ENCODE measurements at regions not wholly inside any gene's neighbourhood (a gene's known extent, or its start where the extent isn't known, plus 50 kb on each side); places are given as distances from the start of the nearest gene placed in this dataset.
"Not testable (repeated sequence)": the region's sequence is repeated elsewhere in the genome, so short reads cannot be mapped to it uniquely, and the experiment has no call there.

DNA sequence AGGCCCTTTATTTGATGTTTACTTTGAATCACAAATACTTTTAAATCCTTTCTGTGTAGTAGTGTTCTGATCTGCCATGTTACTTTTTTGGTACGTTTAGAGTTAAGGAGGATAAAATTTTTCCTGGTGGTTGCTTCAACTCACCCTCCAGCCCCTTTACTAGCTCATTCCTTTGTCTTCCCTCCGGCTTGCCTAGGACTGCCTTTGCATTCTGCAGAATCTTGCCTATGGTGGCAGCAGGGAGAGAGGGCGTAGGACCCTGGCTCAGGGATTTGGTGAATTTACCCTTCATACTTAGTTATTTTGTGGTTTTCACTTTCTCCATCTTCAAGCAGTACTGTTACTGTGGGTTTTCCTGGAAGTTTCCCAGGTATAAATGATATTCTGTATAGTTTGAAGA is 833.5 kb downstream of the XPNPEP1 start:
- Histone ChIP-seq H3K36me3 (ENCODE audit: control insufficient read depth in 2 of 2, insufficient read depth in 2 of 2, low read length in 1 of 2) (no peaks in the 10 kb centered on the region), H3K27me3 (ENCODE audit: control insufficient read depth in 2 of 2, insufficient read depth in 1 of 2, low read length in 1 of 2) (no peaks in the 10 kb centered on the region), H3K4me3 (ENCODE audit: low read length in 2 of 2) (no peak overlapping the region), H3K9me3 (ENCODE audit: control insufficient read depth in 2 of 2, insufficient read depth in 1 of 2, low read length in 1 of 2) (peaks cover 0 to 4% of the 10 kb centered on the region in 2 donors), H3K4me1 (ENCODE audit: control insufficient read depth in 2 of 2, insufficient read depth in 2 of 2, low read length in 2 of 2) (no peaks in the 10 kb centered on the region), H3K27ac (ENCODE audit: low read depth in 1 of 2, low read length in 1 of 2) (no peak overlapping the region)
- no peak for DNase-seq (ENCODE audit: low read depth in 6 of 9, low spot score in 9 of 9)
- WGBS = 75% methylated on average over 3 of the region's 3 CpGs

GRCh38 chr10:109071539-109071938 is 851.8 kb downstream of the XPNPEP1 start:
- 72% methylated on average over 2 of the region's 2 CpGs for WGBS

DNA sequence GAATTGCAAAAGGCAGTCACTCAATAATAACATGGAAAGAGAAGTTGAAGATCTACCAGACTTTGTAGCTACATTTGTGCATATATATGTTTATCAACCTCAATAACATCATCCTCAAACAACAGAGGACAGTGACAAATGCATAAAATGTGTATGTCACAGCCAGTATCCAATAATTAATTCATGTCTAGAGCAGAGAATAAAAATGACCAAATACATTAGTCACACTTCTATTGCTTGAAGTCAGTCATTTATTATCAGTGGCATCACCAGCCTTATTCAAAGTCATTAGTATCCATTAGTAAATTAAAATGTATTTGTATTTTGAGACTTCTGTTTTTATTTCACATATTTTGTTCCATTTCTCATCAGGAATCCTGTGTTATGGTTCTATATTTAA is 852.8 kb downstream of the XPNPEP1 start:
- no peak for DNase-seq (ENCODE audit: low read depth in 6 of 9, low spot score in 9 of 9)
- Histone ChIP-seq H3K27me3 (ENCODE audit: control insufficient read depth in 2 of 2, insufficient read depth in 1 of 2, low read length in 1 of 2) (no peaks in the 10 kb centered on the region), H3K27ac (ENCODE audit: low read depth in 1 of 2, low read length in 1 of 2) (no peak overlapping the region), H3K9me3 (ENCODE audit: control insufficient read depth in 2 of 2, insufficient read depth in 1 of 2, low read length in 1 of 2) (no peaks in the 10 kb centered on the region), H3K4me1 (ENCODE audit: control insufficient read depth in 2 of 2, insufficient read depth in 2 of 2, low read length in 2 of 2) (no peaks in the 10 kb centered on the region), H3K4me3 (ENCODE audit: low read length in 2 of 2) (no peak overlapping the region), H3K36me3 (ENCODE audit: control insufficient read depth in 2 of 2, insufficient read depth in 2 of 2, low read length in 1 of 2) (no peaks in the 10 kb centered on the region)

More at GRCh38 chr10:109071539-109071938, 851.8 kb downstream of the XPNPEP1 start:
- Histone ChIP-seq H3K27me3 (ENCODE audit: control insufficient read depth in 2 of 2, insufficient read depth in 1 of 2, low read length in 1 of 2) (no peaks in the 10 kb centered on the region), H3K36me3 (ENCODE audit: control insufficient read depth in 2 of 2, insufficient read depth in 2 of 2, low read length in 1 of 2) (no peaks in the 10 kb centered on the region), H3K9me3 (ENCODE audit: control insufficient read depth in 2 of 2, insufficient read depth in 1 of 2, low read length in 1 of 2) (no peaks in the 10 kb centered on the region), H3K4me1 (ENCODE audit: control insufficient read depth in 2 of 2, insufficient read depth in 2 of 2, low read length in 2 of 2) (no peaks in the 10 kb centered on the region), H3K4me3 (ENCODE audit: low read length in 2 of 2) (no peak overlapping the region), H3K27ac (ENCODE audit: low read depth in 1 of 2, low read length in 1 of 2) (no peak overlapping the region)
- DNase-seq (ENCODE audit: low read depth in 6 of 9, low spot score in 9 of 9) = no peak

GRCh38 chr10:109067031-109067430 is 856.3 kb downstream of the XPNPEP1 start:
- Histone ChIP-seq H3K4me1 (ENCODE audit: control insufficient read depth in 2 of 2, insufficient read depth in 2 of 2, low read length in 2 of 2) (no peaks in the 10 kb centered on the region), H3K27me3 (ENCODE audit: control insufficient read depth in 2 of 2, insufficient read depth in 1 of 2, low read length in 1 of 2) (no peaks in the 10 kb centered on the region), H3K36me3 (ENCODE audit: control insufficient read depth in 2 of 2, insufficient read depth in 2 of 2, low read length in 1 of 2) (no peaks in the 10 kb centered on the region), H3K9me3 (ENCODE audit: control insufficient read depth in 2 of 2, insufficient read depth in 1 of 2, low read length in 1 of 2) (no peaks in the 10 kb centered on the region), H3K27ac (ENCODE audit: low read depth in 1 of 2, low read length in 1 of 2) (no peak overlapping the region), H3K4me3 (ENCODE audit: low read length in 2 of 2) (no peak overlapping the region)
- DNase-seq (ENCODE audit: low read depth in 6 of 9, low spot score in 9 of 9) = no peak

DNA sequence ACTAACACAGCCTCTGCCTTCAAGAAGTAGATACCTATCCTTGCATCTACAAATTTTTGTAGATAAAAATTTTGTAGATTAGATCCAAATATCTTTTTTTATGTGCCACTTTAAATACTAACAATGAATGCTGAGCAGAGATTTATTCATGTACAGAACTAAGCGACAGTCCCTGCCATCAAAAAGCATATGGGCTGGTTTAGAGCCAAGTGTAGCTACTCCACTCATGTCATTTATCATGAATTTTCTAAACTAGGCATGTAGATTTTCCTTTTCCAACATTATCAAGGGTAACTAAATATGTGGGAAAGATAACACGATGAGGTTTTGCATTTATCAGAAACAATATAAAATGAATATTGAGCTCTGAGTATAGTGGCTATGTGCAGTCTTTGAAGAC is 857.5 kb downstream of the XPNPEP1 start:
- 89% methylated on average over 2 of the region's 2 CpGs for WGBS
- no peaks in the 10 kb centered on the region for H3K9me3 ChIP-seq (ENCODE audit: control insufficient read depth in 2 of 2, insufficient read depth in 1 of 2, low read length in 1 of 2)
- no peak overlapping the region for H3K27ac ChIP-seq (ENCODE audit: low read depth in 1 of 2, low read length in 1 of 2)
- H3K27me3 ChIP-seq (ENCODE audit: control insufficient read depth in 2 of 2, insufficient read depth in 1 of 2, low read length in 1 of 2) = no peaks in the 10 kb centered on the region
- no peak overlapping the region for H3K4me3 ChIP-seq (ENCODE audit: low read length in 2 of 2)
- DNase-seq (ENCODE audit: low read depth in 6 of 9, low spot score in 9 of 9) = no peak
- no peaks in the 10 kb centered on the region for H3K36me3 ChIP-seq (ENCODE audit: control insufficient read depth in 2 of 2, insufficient read depth in 2 of 2, low read length in 1 of 2)
- no peaks in the 10 kb centered on the region for H3K4me1 ChIP-seq (ENCODE audit: control insufficient read depth in 2 of 2, insufficient read depth in 2 of 2, low read length in 2 of 2)

DNA sequence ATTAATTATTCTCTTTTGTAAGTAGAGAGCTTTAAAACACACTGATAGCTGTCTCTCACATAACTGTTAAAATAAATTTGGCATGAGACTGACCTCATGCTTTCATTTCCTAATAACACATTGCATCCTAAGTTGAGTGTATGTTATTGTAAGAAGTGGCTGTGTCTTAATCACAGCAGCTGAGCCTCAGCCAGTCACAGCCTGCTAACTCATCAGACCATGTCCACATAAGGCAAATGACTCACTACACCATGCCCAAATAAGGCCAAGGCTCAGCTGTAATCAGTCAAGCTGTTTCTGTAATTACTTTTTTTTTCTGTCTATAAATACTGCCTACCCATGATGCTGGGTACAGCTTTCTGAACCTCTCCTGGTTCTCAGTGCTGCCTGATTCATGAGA is 860.9 kb downstream of the XPNPEP1 start:
- Histone ChIP-seq H3K4me1 (ENCODE audit: control insufficient read depth in 2 of 2, insufficient read depth in 2 of 2, low read length in 2 of 2) (no peaks in the 10 kb centered on the region), H3K36me3 (ENCODE audit: control insufficient read depth in 2 of 2, insufficient read depth in 2 of 2, low read length in 1 of 2) (no peaks in the 10 kb centered on the region), H3K27me3 (ENCODE audit: control insufficient read depth in 2 of 2, insufficient read depth in 1 of 2, low read length in 1 of 2) (no peaks in the 10 kb centered on the region), H3K9me3 (ENCODE audit: control insufficient read depth in 2 of 2, insufficient read depth in 1 of 2, low read length in 1 of 2) (no peaks in the 10 kb centered on the region), H3K4me3 (ENCODE audit: low read length in 2 of 2) (no peak overlapping the region), H3K27ac (ENCODE audit: low read depth in 1 of 2, low read length in 1 of 2) (no peak overlapping the region)
- no peak for DNase-seq (ENCODE audit: low read depth in 6 of 9, low spot score in 9 of 9)

DNA sequence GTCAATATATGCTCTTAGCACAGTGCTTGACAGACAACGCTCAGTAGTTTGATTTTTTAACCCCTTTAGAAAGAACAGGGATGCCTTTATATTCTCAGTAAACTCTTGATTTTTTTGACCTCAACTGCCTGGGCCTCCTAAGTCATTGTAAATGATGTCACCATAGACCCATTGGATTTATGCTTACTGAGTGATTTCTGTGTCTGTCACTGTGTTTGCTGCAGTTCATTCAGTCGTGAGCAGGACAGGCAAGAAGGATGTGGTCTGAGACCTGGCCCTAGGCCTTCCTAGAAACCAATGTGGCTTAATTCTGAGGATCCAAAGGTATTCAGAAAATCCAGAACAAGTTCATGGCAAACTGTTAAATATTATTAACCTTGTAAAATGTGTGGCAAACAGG is 868.1 kb downstream of the XPNPEP1 start:
- no peak for DNase-seq (ENCODE audit: low read depth in 6 of 9, low spot score in 9 of 9)
- H3K27me3 ChIP-seq (ENCODE audit: control insufficient read depth in 2 of 2, insufficient read depth in 1 of 2, low read length in 1 of 2) = no peaks in the 10 kb centered on the region
- H3K27ac ChIP-seq (ENCODE audit: low read depth in 1 of 2, low read length in 1 of 2) = no peak overlapping the region
- no peak overlapping the region for H3K4me3 ChIP-seq (ENCODE audit: low read length in 2 of 2)
- H3K36me3 ChIP-seq (ENCODE audit: control insufficient read depth in 2 of 2, insufficient read depth in 2 of 2, low read length in 1 of 2) = no peaks in the 10 kb centered on the region
- H3K4me1 ChIP-seq (ENCODE audit: control insufficient read depth in 2 of 2, insufficient read depth in 2 of 2, low read length in 2 of 2) = no peaks in the 10 kb centered on the region
- no peaks in the 10 kb centered on the region for H3K9me3 ChIP-seq (ENCODE audit: control insufficient read depth in 2 of 2, insufficient read depth in 1 of 2, low read length in 1 of 2)
- WGBS = 67% methylated on average over 2 of the region's 2 CpGs

DNA sequence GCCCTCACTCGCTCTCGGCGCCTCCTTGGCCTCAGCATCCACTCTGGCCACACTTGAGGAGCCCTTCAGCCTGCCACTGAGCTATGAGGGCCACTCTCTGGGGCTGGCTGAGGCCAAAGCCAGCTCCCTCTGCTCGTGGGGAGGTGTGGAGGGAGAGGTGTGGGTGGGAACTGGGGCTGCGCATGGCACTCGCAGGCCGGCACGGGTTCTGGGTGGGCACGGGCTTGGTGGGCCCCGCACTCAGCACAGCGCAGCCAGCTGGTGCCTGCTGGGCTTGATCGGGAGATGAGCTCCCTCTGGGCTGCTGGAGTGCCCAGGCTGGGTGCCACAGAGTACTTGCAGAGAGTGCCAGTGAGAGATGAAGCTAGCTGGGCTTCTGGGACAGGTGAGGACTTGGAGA is 875.5 kb downstream of the XPNPEP1 start:
- no peak for DNase-seq (ENCODE audit: low read depth in 6 of 9, low spot score in 9 of 9)
- 93% methylated on average over 12 of the region's 12 CpGs for WGBS
- H3K27me3 ChIP-seq (ENCODE audit: control insufficient read depth in 2 of 2, insufficient read depth in 1 of 2, low read length in 1 of 2) = no peaks in the 10 kb centered on the region

DNA sequence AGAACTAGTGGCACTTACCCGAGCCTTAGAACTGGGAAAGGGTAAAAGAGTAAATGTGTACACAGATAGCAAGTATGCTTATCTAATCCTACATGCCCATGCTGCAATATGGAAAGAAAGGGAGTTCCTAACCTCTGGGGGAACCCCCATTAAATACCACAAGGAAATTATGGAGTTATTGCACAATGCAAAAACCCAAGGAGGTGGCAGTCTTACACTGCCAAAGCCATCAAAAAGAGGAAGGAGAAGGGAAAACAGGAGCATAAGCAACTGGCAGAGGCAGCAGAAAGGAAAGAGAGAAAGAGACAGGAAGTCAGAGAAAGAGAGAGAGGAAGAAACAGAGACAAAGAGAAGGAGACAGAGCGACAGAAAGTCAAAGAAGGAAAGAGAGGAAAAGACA is 876.9 kb downstream of the XPNPEP1 start:
- not testable (repeated sequence) for H3K27me3 ChIP-seq (ENCODE audit: control insufficient read depth in 2 of 2, insufficient read depth in 1 of 2, low read length in 1 of 2); H3K36me3 ChIP-seq (ENCODE audit: control insufficient read depth in 2 of 2, insufficient read depth in 2 of 2, low read length in 1 of 2); H3K4me3 ChIP-seq (ENCODE audit: low read length in 2 of 2); H3K27ac ChIP-seq (ENCODE audit: low read depth in 1 of 2, low read length in 1 of 2); H3K4me1 ChIP-seq (ENCODE audit: control insufficient read depth in 2 of 2, insufficient read depth in 2 of 2, low read length in 2 of 2); DNase-seq (ENCODE audit: low read depth in 6 of 9, low spot score in 9 of 9); H3K9me3 ChIP-seq (ENCODE audit: control insufficient read depth in 2 of 2, insufficient read depth in 1 of 2, low read length in 1 of 2)
- 53% methylated on average over 2 of the region's 2 CpGs for WGBS

More for the DNA sequence above, 875.5 kb downstream of the XPNPEP1 start:
- no peak overlapping the region for H3K27ac ChIP-seq (ENCODE audit: low read depth in 1 of 2, low read length in 1 of 2)
- no peak overlapping the region for H3K4me3 ChIP-seq (ENCODE audit: low read length in 2 of 2)
- no peaks in the 10 kb centered on the region for H3K4me1 ChIP-seq (ENCODE audit: control insufficient read depth in 2 of 2, insufficient read depth in 2 of 2, low read length in 2 of 2)
- no peaks in the 10 kb centered on the region for H3K36me3 ChIP-seq (ENCODE audit: control insufficient read depth in 2 of 2, insufficient read depth in 2 of 2, low read length in 1 of 2)
- H3K9me3 ChIP-seq (ENCODE audit: control insufficient read depth in 2 of 2, insufficient read depth in 1 of 2, low read length in 1 of 2) = peaks cover 0 to 7% of the 10 kb centered on the region in 2 donors

- 93% methylated on average over 17 of the region's 17 CpGs for WGBS
- H3K36me3 ChIP-seq (ENCODE audit: control insufficient read depth in 2 of 2, insufficient read depth in 2 of 2, low read length in 1 of 2) = no peaks in the 10 kb centered on the region
- peaks cover 0 to 9% of the 10 kb centered on the region in 2 donors for H3K9me3 ChIP-seq (ENCODE audit: control insufficient read depth in 2 of 2, insufficient read depth in 1 of 2, low read length in 1 of 2)
- no peak overlapping the region for H3K27ac ChIP-seq (ENCODE audit: low read depth in 1 of 2, low read length in 1 of 2)
- no peak for DNase-seq (ENCODE audit: low read depth in 6 of 9, low spot score in 9 of 9)
- H3K27me3 ChIP-seq (ENCODE audit: control insufficient read depth in 2 of 2, insufficient read depth in 1 of 2, low read length in 1 of 2) = no peaks in the 10 kb centered on the region
- no peak overlapping the region for H3K4me3 ChIP-seq (ENCODE audit: low read length in 2 of 2)
- H3K4me1 ChIP-seq (ENCODE audit: control insufficient read depth in 2 of 2, insufficient read depth in 2 of 2, low read length in 2 of 2) = no peaks in the 10 kb centered on the region
Measured at GRCh38 chr10:109040622-109041021, 882.7 kb downstream of the XPNPEP1 start.
